A673 (cell line): ENCODE measurements at regions not wholly inside any gene's neighbourhood (a gene's known extent, or its start where the extent isn't known, plus 50 kb on each side); places are given as distances from the start of the nearest gene placed in this dataset.

ENCODE experiments used
- BruUV-seq: library from RNA; stranded (reverse); fragments of 400-500 nt; replicated peaks from 2 replicates; lab custom pipeline; 2021; lab: Mats Ljungman, UMichigan
- CTCF ChIA-PET: fragments of 300-600 bp; sonication (Branson Sonifier 250); formaldehyde crosslinking; loops from one replicate; lab custom pipeline; 2022; ENCODE audit warnings: antibody characterized with exemption; lab: Charles Lee
- POLR2A ChIA-PET: fragments of 300-600 bp; sonication (Branson Sonifier 250); formaldehyde crosslinking; loops from one replicate; lab custom pipeline; 2022; ENCODE audit warnings: antibody characterized with exemption; ENCODE audit not compliant: low non-redundant PET; lab: Charles Lee
- DNase-seq: peaks from one replicate; pipeline ENCODE4 v3.0.0-alpha.2; 2015; ENCODE audit warnings: low spot score
- H3K27ac ChIP-seq: fragments of 200-600 bp; sonication (generic); 2 replicates; pipeline ENCODE4 v1.5.1; 2016; ENCODE audit warnings: mixed run types, low read depth, mild to moderate bottlenecking, mixed read lengths, antibody characterized with exemption, low read length; ENCODE audit not compliant: poor library complexity, severe bottlenecking
- H3K27me3 ChIP-seq: fragments of 200-600 bp; sonication (generic); replicated peaks from 2 replicates; pipeline ENCODE4 v1.6.1; 2017; ENCODE audit warnings: mixed run types, low read depth, mild to moderate bottlenecking, mixed read lengths, antibody characterized with exemption, low read length; ENCODE audit not compliant: insufficient read depth, poor library complexity
- H3K36me3 ChIP-seq: fragments of 200-600 bp; sonication (generic); 2 replicates; pipeline ENCODE4 v1.6.1; 2016; ENCODE audit warnings: mixed run types, mild to moderate bottlenecking, mixed read lengths, antibody characterized with exemption, low read length; ENCODE audit not compliant: insufficient read depth, poor library complexity, severe bottlenecking
- H3K4me1 ChIP-seq: fragments of 200-600 bp; sonication (generic); 2 replicates; pipeline ENCODE4 v1.6.1; 2017; ENCODE audit warnings: mixed run types, mild to moderate bottlenecking, mixed read lengths, antibody characterized with exemption, low read length; ENCODE audit not compliant: insufficient read depth, poor library complexity, severe bottlenecking
- H3K4me3 ChIP-seq: fragments of 200-600 bp; sonication (generic); 2 replicates; pipeline ENCODE4 v1.5.1; 2016; ENCODE audit warnings: low read depth, mixed run types, mild to moderate bottlenecking, mixed read lengths, low read length; ENCODE audit not compliant: poor library complexity, severe bottlenecking
- H3K9me3 ChIP-seq: fragments of 200-600 bp; sonication (generic); 2 replicates; pipeline ENCODE4 v1.6.1; 2016; ENCODE audit warnings: mixed run types, low read depth, mild to moderate bottlenecking, mixed read lengths, antibody characterized with exemption, low read length; ENCODE audit not compliant: poor library complexity, severe bottlenecking
- EZH2 ChIP-seq: fragments of 200-600 bp; sonication (generic); IDR thresholded peaks from 2 replicates; pipeline ENCODE4 v1.6.1; 2017; ENCODE audit warnings: borderline replicate concordance, low read depth, mild to moderate bottlenecking, mixed read lengths, antibody characterized with exemption, low read length; ENCODE audit not compliant: poor library complexity, severe bottlenecking
- intact Hi-C: fragments of 100-400 bp; cut with micrococcal nuclease; formaldehyde crosslinking; loops from one replicate; pipeline ENCODE4 v1.10.0; 2022; ENCODE audit not compliant: unreplicated experiment
- TF ChIP-seq, protein P1 (sequence below): fragments of 300-800, 200-600 bp; sonication (generic); conservative IDR thresholded peaks from 2 replicates; pipeline ENCODE4 v1.5.1; 2017; ENCODE audit warnings: low read depth, mild to moderate bottlenecking, antibody characterized with exemption, low read length, moderate library complexity, mixed read lengths

DNA sequence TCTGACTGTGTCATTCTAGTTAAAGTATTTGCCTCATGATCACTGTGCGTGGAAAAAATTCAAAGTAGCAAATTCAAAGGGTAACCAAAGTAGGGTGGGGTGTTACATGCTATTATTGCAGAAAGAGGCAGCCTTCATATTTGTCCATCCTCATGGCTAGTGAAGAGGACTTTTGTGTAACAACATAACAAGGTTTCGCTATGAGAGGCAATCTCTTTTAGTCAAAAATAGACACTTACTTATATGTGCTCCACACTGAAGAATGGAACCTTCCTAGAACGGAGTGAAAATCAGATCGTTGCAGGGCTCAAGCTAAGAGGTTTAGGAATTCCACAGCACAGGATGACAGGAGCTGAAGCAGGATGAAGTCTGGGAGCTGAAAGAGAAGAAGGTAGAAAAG lies 345.1 kb upstream of the CBLB start:
- H3K36me3 ChIP-seq = no peaks in the 10 kb centered on the region
- POLR2A ChIA-PET = no interaction called here
- no peak overlapping the region for H3K4me3 ChIP-seq
- intact Hi-C loops = no loop called here
- DNase-seq = no peak
- no peaks in the 10 kb centered on the region for H3K27me3 ChIP-seq
- H3K9me3 ChIP-seq = no peaks in the 10 kb centered on the region
- H3K4me1 ChIP-seq = peaks cover 8% of the 10 kb centered on the region
- no peak overlapping the region for H3K27ac ChIP-seq
- no peak for TF ChIP-seq EZH2
- TF ChIP-seq, protein P1, sequence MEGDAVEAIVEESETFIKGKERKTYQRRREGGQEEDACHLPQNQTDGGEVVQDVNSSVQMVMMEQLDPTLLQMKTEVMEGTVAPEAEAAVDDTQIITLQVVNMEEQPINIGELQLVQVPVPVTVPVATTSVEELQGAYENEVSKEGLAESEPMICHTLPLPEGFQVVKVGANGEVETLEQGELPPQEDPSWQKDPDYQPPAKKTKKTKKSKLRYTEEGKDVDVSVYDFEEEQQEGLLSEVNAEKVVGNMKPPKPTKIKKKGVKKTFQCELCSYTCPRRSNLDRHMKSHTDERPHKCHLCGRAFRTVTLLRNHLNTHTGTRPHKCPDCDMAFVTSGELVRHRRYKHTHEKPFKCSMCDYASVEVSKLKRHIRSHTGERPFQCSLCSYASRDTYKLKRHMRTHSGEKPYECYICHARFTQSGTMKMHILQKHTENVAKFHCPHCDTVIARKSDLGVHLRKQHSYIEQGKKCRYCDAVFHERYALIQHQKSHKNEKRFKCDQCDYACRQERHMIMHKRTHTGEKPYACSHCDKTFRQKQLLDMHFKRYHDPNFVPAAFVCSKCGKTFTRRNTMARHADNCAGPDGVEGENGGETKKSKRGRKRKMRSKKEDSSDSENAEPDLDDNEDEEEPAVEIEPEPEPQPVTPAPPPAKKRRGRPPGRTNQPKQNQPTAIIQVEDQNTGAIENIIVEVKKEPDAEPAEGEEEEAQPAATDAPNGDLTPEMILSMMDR = no peak
- CTCF ChIA-PET = no interaction called here
- BruUV-seq = no TSS peak

DNA sequence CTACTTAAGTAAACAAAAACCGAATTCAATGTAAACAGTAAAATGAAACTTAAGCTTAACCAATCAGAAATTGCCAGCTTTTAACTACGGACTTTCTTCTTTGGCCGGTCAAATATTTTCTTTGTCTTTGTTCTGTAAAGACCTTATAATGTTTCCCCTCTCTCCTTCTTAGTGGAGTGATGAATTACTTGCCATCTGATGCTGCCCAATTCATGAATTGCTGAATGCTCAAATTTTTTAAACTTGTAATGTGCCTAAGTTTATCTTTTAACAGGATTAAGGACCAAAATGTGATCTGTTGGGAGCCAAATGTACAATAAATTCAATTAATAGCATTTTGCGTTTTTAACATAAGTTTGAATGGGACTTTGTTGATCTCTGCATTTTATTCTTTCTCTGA lies 345.8 kb upstream of the CBLB start:
- BruUV-seq = no TSS peak
- intact Hi-C loops = no loop called here
- Histone ChIP-seq H3K4me3 (no peak overlapping the region), H3K36me3 (no peaks in the 10 kb centered on the region), H3K4me1 (peaks cover 5% of the 10 kb centered on the region), H3K27ac (no peak overlapping the region), H3K9me3 (no peaks in the 10 kb centered on the region), H3K27me3 (no peaks in the 10 kb centered on the region)
- CTCF ChIA-PET = no interaction called here
- POLR2A ChIA-PET = no interaction called here
- TF ChIP-seq, protein P1 = no peak
- no peak for TF ChIP-seq EZH2
- DNase-seq = no peak

DNA sequence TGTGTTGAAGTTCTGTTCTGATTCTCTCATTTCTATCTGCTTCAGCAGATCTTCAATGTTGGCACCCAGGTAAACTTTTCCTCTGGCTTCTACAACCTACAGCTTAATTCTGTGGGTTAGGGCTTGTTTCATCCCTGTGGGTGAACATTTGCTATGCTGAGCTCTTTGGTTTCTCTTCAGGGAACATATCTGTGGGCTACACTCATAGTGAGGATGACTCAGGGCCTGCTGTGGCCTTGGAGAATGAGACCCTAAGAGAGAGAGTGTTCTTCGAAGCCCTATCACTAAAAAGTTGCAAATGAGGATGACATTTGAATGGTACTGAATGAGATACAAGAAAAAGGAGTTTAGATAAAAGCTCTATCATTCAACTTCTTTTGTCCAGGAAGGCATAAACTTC lies 346.2 kb upstream of the CBLB start:
- ChIA-PET POLR2A (no interaction called here), CTCF (no interaction called here)
- peaks cover 5% of the 10 kb centered on the region for H3K4me1 ChIP-seq
- DNase-seq = no peak
- no peak overlapping the region for H3K27ac ChIP-seq
- intact Hi-C loops = no loop called here
- TF ChIP-seq EZH2 = no peak
- TF ChIP-seq, protein P1 = no peak
- no peak overlapping the region for H3K4me3 ChIP-seq
- no peaks in the 10 kb centered on the region for H3K27me3 ChIP-seq
- H3K36me3 ChIP-seq = no peaks in the 10 kb centered on the region
- no TSS peak for BruUV-seq
- no peaks in the 10 kb centered on the region for H3K9me3 ChIP-seq
